B cell (primary cell): ENCODE measurements at regions not wholly inside any gene's neighbourhood (a gene's known extent, or its start where the extent isn't known, plus 50 kb on each side); places are given as distances from the start of the nearest gene placed in this dataset.

Source experiments
- ATAC-seq: fragments of 200-7000 bp; cut with Tn5 transposase; one replicate; pipeline ENCODE4 v1.10.0; 2021; ENCODE audit warnings: low read depth, mild to moderate bottlenecking, moderate number of reproducible peaks, moderate library complexity
- CTCF ChIA-PET: fragments of 350-600 bp; sonication (Branson Sonifier 250); formaldehyde crosslinking; loops from one replicate; lab custom pipeline; 2021; ENCODE audit warnings: antibody characterized with exemption, inconsistent platforms; lab: Charles Lee
- POLR2A ChIA-PET: fragments of 350-600 bp; sonication (Branson Sonifier 250); formaldehyde crosslinking; loops from one replicate; lab custom pipeline; 2021; ENCODE audit warnings: antibody characterized with exemption; lab: Charles Lee
- DNase-seq: peaks from one replicate; pipeline ENCODE4 v3.0.0; 2013
- H2AFZ ChIP-seq: 2 replicates; pipeline ENCODE4 v1.6.1; 2012; ENCODE audit warnings: mild to moderate bottlenecking, low read depth, low read length; ENCODE audit not compliant: insufficient read depth, poor library complexity, severe bottlenecking
- H3K27ac ChIP-seq, 2 donors: 1 replicate in 1 of 2; 2 replicates in 1 of 2; pipeline ENCODE4 v1.5.1; 2012 to 2013; ENCODE audit warnings: low read length in 2 of 2, mild to moderate bottlenecking in 2 of 2, moderate library complexity in 1 of 2
- H3K27me3 ChIP-seq, 4 experiments: fragments of 200-600 bp in 1 of 4; sonication (generic) in 1 of 4; replicated peaks in 1 of 4; 1 replicate in 2 of 4; 2 replicates in 2 of 4; pipeline versions ENCODE4 v1.6.1 to v1.7.0; 2013 to 2016; ENCODE audit warnings: low read length in 3 of 4, mild to moderate bottlenecking in 2 of 4, mixed read lengths in 1 of 4, moderate library complexity in 1 of 4; ENCODE audit not compliant: insufficient read depth in 4 of 4, control insufficient read depth in 3 of 4; ENCODE audit errors: control extremely low read depth in 1 of 4
- H3K36me3 ChIP-seq, 2 experiments: replicated peaks in 1 of 2; 1 replicate in 1 of 2; 2 replicates in 1 of 2; pipeline versions ENCODE4 v1.6.1 to v1.7.1; 2013; ENCODE audit warnings: low read length in 1 of 2; ENCODE audit not compliant: insufficient read depth in 2 of 2, control insufficient read depth in 1 of 2; ENCODE audit errors: control extremely low read depth in 1 of 2, extremely low read depth in 1 of 2
- H3K4me1 ChIP-seq, 2 donors: fragments of 200-600 bp in 1 of 2; sonication (generic) in 1 of 2; 1 replicate in 1 of 2; 2 replicates in 1 of 2; pipeline versions ENCODE4 v1.5.1 to v1.6.1; 2013 to 2017; ENCODE audit warnings: low read length in 2 of 2; ENCODE audit not compliant: control insufficient read depth in 2 of 2, insufficient read depth in 2 of 2
- H3K4me2 ChIP-seq: replicated peaks from 2 replicates; pipeline ENCODE3; 2012; ENCODE audit warnings: mild to moderate bottlenecking, low read depth, low read length; ENCODE audit not compliant: poor library complexity, severe bottlenecking
- H3K4me3 ChIP-seq, 5 experiments: fragments of 200-600 bp in 1 of 5; sonication (generic) in 1 of 5; 1 replicate in 3 of 5; 2 replicates in 2 of 5; pipeline versions ENCODE4 v1.5.1 to v1.7.0; 2011 to 2016; ENCODE audit warnings: low read length in 4 of 5, mild to moderate bottlenecking in 4 of 5, low read depth in 2 of 5, control low read depth in 1 of 5, moderate library complexity in 1 of 5; ENCODE audit not compliant: insufficient read depth in 1 of 5; ENCODE audit errors: control extremely low read depth in 1 of 5, extremely low read depth in 1 of 5
- H3K79me2 ChIP-seq: fragments of 200-600 bp; sonication (generic); one replicate; pipeline ENCODE4 v1.6.0; 2016; ENCODE audit warnings: low read length; ENCODE audit not compliant: control insufficient read depth, insufficient read depth
- H3K9ac ChIP-seq: fragments of 200-600 bp; sonication (generic); 2 replicates; pipeline ENCODE4 v1.6.1; 2017; ENCODE audit warnings: mild to moderate bottlenecking, low read length, moderate library complexity
- H3K9me3 ChIP-seq, 3 donors: one replicate each; pipeline versions ENCODE4 v1.6.1 to v1.7.1; 2013; ENCODE audit warnings: low read length in 2 of 3; ENCODE audit not compliant: control insufficient read depth in 2 of 3, insufficient read depth in 1 of 3; ENCODE audit errors: control extremely low read depth in 1 of 3
- H4K20me1 ChIP-seq: 2 replicates; pipeline ENCODE4 v1.6.0; 2012; ENCODE audit warnings: mild to moderate bottlenecking, low read length; ENCODE audit not compliant: insufficient read depth, control insufficient read depth, poor library complexity, severe bottlenecking
- H3K27ac Mint-ChIP-seq: one replicate; pipeline ENCODE4 v1.8.0; 2021; ENCODE audit warnings: mixed read lengths
- H3K27me3 Mint-ChIP-seq: one replicate; pipeline ENCODE4 v1.8.0; 2021; ENCODE audit warnings: mixed read lengths
- H3K4me1 Mint-ChIP-seq: one replicate; pipeline ENCODE4 v1.8.0; 2021; ENCODE audit warnings: mixed read lengths
- H3K4me3 Mint-ChIP-seq: one replicate; pipeline ENCODE4 v1.8.0; 2021; ENCODE audit warnings: mixed read lengths
- H3K9me3 Mint-ChIP-seq: one replicate; pipeline ENCODE4 v1.8.0; 2022; ENCODE audit warnings: mixed read lengths; ENCODE audit not compliant: insufficient read depth
- CTCF ChIP-seq: fragments of 200-600 bp; IDR thresholded peaks from one replicate; pipeline ENCODE4 v1.8.0; 2022; ENCODE audit warnings: antibody characterized with exemption, mild to moderate bottlenecking
- EZH2 ChIP-seq: IDR thresholded peaks from 2 replicates; pipeline ENCODE4 v1.6.1; 2012; ENCODE audit warnings: borderline replicate concordance, low read depth, mild to moderate bottlenecking, moderate library complexity, low read length; ENCODE audit not compliant: insufficient read depth, poor library complexity, severe bottlenecking
- WGBS: methylation state at CpG from one replicate; pipeline ENCODE4 v1.1.5; 2013; ENCODE audit warnings: missing lambda C conversion rate; ENCODE audit not compliant: insufficient coverage; 5-methylcytosine and 5-hydroxymethylcytosine counted together
- intact Hi-C: fragments of 100-400 bp; cut with micrococcal nuclease; formaldehyde crosslinking; loops from one replicate; pipeline ENCODE4 v1.10.0; 2022

GRCh38 chr15:39157882-39158281 is 423.0 kb upstream of the THBS1 start:
- no peak for TF ChIP-seq EZH2
- ChIA-PET CTCF (interaction anchor here (1.6 kb wide), 1 partner anchor 10 kb away, joined by 4 read pairs; no protein-coding TSS in a partner anchor), POLR2A (no interaction called here)
- no peak for DNase-seq
- H3K27ac ChIP-seq: no peak overlapping the region
- no peak overlapping the region for H3K4me3 Mint-ChIP-seq
- no peaks in the 10 kb centered on the region for H3K27me3 ChIP-seq
- no peaks in the 10 kb centered on the region for H3K27me3 Mint-ChIP-seq
- no peaks in the 10 kb centered on the region for H3K4me1 ChIP-seq
- H2AFZ ChIP-seq: no peak overlapping the region
- no peaks in the 10 kb centered on the region for H4K20me1 ChIP-seq
- no peaks in the 10 kb centered on the region for H3K4me1 Mint-ChIP-seq
- intact Hi-C loops: no loop called here
- H3K4me3 ChIP-seq: no peak overlapping the region
- H3K36me3 ChIP-seq: no peaks in the 10 kb centered on the region
- H3K4me2 ChIP-seq: no peak overlapping the region
- H3K9me3 ChIP-seq: no peaks in the 10 kb centered on the region
- H3K79me2 ChIP-seq: no peaks in the 10 kb centered on the region
- no peaks in the 10 kb centered on the region for H3K9me3 Mint-ChIP-seq
- H3K27ac Mint-ChIP-seq: no peak overlapping the region
- no CpG with 5 or more reads among the region's 1 CpG for WGBS
- H3K9ac ChIP-seq: no peak overlapping the region
- no peak for ATAC-seq

GRCh38 chr15:39159833-39160232 is 421.0 kb upstream of the THBS1 start:
- Mint-ChIP-seq H3K4me3 (no peak overlapping the region), H3K27me3 (no peaks in the 10 kb centered on the region), H3K4me1 (no peaks in the 10 kb centered on the region), H3K9me3 (no peaks in the 10 kb centered on the region), H3K27ac (no peak overlapping the region)
- ChIA-PET CTCF (no interaction called here), POLR2A (no interaction called here)
- Histone ChIP-seq H3K36me3 (no peaks in the 10 kb centered on the region), H4K20me1 (no peaks in the 10 kb centered on the region), H3K9me3 (no peaks in the 10 kb centered on the region), H3K27ac (no peak overlapping the region), H3K4me1 (no peaks in the 10 kb centered on the region), H3K4me3 (no peak overlapping the region), H3K9ac (no peak overlapping the region), H3K4me2 (no peak overlapping the region), H3K27me3 (no peaks in the 10 kb centered on the region), H3K79me2 (no peaks in the 10 kb centered on the region), H2AFZ (no peak overlapping the region)
- intact Hi-C loops: no loop called here
- no peak for ATAC-seq
- no peak for DNase-seq
- TF ChIP-seq CTCF (no peak), EZH2 (no peak)
